HG02870 (cell line): ENCODE measurements at regions not wholly inside any gene's neighbourhood (a gene's known extent, or its start where the extent isn't known, plus 50 kb on each side); places are given as distances from the start of the nearest gene placed in this dataset.
"Not testable (repeated sequence)": the region's sequence is repeated elsewhere in the genome, so short reads cannot be mapped to it uniquely, and the experiment has no call there.

Source experiments
- ATAC-seq: cut with Tn5 transposase; IDR thresholded peaks from one replicate; pipeline ENCODE4 v1.9.1; 2021; ENCODE audit warnings: mild to moderate bottlenecking, moderate library complexity; ENCODE audit not compliant: unreplicated experiment

DNA sequence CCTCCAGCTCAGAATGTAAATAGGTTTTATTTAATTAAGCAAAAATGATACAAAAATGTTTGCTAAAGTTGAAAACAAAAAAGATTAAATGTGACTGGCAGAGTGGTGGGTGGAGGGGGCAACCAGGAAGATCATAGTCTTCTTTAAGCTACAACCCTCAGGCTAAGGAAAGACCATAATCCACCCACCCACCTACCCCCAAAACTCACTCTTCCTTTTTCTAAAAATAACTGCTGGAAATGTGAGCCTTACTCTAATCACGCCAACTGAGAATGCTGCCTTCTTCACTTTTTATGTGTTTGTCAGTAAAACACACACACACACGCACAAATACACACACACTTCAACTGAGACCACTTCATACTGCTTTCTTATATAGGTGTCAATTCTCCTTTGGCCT, 230.0 kb upstream of the EGLN3 start:
- ATAC-seq: no peak

- no peak for ATAC-seq
Measured at GRCh38 chr14:34180434-34180833, 229.6 kb upstream of the EGLN3 start.

DNA sequence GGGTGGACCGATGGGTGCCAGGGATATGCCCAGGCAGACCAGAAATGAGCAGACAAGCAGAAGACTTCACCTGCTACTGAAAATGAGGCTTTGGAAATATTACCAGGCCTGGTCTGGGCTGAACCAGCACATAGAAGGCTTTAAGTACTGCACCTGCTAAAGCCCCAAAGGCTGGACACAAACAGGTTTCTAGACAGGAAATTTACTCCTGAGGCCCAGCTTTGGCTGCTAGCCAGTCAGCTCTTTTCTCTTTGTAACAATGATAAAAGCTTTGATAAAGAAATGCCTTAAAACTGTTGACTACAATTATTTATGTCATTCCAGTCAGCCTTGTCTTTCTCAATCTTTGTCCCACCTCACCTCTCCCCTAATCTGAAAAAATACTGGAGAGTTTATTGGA, 228.9 kb upstream of the EGLN3 start:
- ATAC-seq: no peak

DNA sequence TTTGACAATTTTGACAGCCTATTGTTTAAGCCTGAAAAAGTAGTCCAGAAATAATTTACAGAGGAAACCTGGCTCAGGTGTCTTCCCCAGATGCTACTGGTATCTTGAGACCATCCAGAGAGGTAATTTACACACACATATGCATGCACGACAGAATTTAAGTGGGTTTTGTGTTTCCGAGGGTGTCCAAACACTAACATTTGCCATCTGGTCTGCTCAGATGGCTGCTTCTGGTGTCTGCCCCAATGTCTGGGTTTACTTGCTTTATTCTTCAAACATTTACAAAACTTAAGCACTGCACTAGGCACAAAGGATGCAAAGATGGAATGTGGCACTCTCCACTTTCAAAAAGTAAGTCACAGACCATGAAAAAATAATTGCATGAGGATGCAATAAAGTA, 226.6 kb upstream of the EGLN3 start:
- ATAC-seq: no peak

- peak; percentile 64 for ATAC-seq
Measured at GRCh38 chr14:34175574-34175973, 224.7 kb upstream of the EGLN3 start.

DNA sequence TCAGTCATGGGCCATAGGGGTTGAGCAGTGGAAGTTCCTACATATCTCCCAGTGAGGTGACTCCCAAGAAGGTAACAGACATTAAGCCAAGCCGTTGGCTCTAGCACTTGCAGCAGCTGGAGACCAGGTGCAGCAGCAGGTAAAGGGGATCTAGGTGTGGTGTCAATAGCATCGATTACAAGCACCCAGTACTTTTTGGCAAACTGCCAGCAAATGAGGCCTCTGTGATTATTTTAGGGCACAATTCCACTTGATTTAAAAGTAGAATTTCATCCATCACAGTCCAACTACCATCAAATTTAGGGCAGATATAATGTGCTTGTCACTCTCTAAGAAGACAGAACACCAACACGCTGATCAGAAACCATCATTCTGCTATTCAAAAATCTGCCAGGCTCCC, 224.1 kb upstream of the EGLN3 start:
- ATAC-seq: no peak

DNA sequence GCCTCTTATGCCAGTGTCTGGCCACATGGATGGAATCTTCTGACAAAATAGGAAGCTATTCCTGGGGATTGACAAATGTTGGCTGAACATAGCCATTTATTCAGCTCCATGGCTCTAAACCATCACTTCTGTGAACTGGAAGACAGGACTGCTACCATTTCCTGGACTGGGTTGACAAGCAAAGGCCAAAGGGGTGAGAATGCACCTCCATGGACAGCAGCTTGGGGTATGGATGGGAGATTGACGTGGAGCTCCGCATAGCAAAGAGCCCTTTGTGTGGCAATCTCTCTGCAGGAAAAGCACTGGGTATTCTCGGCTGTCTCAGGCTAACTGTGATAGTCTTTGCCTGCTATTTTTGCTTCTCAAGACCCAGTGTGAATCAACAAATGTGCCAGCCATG, 223.0 kb upstream of the EGLN3 start:
- no peak for ATAC-seq

DNA sequence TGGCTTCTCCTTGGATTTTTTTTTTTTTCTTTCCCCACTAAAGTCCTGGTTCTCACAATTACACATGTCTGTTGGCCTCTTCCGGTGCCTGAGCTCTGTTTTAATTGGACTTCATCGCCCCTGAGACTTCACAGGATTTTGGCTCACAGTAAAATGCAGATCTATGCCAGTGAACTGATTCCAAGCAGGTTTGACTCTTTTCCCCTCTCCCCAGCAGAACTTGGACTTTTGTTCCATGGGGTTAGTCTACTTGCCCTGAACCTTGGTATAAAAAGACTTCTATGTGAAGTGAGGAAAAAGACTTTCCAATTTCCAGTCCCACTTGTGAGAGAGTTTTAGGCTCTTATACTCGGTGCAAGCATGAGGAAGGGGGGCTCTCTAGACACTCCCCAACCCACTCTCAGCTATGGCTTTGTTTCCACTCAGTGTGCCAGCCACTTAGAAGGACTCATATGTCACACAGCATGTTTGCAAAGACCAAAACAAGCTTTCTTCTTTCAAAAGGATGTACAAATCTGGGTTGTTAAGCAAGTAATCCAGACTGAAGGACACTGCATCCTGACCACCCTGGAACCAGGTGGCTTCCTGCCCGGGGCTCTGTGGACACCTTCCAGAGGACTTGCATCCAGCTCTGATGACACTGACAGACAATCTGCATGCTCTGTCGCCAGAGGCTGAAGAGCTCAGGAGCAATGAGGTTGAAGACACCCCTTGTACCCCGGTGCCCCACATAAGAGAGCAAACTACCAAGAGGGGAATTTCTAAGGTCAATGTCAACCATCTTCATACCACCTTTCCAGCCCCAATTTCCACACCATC, 221.9 kb upstream of the EGLN3 start:
- no peak for ATAC-seq

DNA sequence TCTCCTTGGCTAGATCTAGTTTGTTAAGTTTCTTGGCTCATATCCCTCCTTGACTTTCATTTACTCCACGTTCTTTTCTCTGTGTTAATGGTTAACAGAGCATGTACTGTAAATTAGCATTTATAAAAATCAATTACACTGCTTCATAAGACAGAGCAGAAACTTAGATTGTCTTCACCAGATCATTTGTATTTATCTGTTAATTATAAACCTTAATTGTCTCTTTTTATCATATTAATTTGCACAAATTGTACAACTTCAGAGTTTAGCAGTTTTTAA, 221.2 kb upstream of the EGLN3 start:
- no peak for ATAC-seq

- no peak for ATAC-seq
Measured at GRCh38 chr14:34171431-34172172, 220.7 kb upstream of the EGLN3 start.

- no peak for ATAC-seq
Measured at GRCh38 chr14:34170882-34171281, 220.0 kb upstream of the EGLN3 start.

DNA sequence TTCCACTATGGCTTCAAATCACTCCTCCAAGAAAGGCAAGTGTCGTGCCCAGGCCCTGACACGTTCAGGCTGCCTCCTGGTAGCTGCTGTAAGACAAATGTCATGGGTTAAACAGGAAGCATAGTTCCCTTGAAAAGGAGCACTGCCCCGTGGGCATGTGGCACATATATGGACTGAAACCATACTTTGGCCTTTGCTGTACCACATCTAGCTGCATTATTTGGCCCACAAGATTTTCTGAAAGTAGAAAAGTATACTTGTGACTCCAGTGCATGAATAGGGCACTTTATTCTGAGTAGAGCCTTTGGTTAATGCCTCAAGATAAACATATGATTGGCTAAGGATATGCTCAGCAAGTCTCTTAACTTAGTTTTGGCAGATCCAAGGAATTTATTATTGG, 218.7 kb upstream of the EGLN3 start:
- no peak for ATAC-seq

- no peak for ATAC-seq
Measured at GRCh38 chr14:34168656-34169055, 217.8 kb upstream of the EGLN3 start.

DNA sequence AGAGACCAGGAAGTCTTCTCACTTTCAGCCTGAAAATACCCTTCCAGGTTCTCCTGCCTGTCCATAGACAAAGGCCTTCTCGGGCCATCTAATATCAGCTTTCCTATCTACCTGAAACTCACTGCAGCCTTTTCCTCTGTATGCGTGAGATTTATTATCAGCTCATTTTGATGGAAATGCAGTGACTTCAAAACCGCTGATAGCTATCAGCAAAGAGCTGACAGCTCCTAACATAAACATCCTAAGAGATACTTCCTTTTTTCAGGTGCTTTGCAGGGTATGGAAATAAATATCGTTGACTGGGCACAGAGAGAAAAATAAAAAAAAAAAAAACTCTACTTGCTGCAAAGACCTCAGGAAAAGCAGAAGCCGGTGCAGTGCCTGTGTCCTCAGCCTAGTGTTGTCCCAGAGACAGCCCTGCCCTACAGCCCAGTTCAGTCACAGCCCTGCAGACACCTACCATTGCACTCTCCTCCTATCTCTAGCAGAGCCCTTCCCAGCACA, 215.0 kb upstream of the EGLN3 start:
- ATAC-seq: no peak

DNA sequence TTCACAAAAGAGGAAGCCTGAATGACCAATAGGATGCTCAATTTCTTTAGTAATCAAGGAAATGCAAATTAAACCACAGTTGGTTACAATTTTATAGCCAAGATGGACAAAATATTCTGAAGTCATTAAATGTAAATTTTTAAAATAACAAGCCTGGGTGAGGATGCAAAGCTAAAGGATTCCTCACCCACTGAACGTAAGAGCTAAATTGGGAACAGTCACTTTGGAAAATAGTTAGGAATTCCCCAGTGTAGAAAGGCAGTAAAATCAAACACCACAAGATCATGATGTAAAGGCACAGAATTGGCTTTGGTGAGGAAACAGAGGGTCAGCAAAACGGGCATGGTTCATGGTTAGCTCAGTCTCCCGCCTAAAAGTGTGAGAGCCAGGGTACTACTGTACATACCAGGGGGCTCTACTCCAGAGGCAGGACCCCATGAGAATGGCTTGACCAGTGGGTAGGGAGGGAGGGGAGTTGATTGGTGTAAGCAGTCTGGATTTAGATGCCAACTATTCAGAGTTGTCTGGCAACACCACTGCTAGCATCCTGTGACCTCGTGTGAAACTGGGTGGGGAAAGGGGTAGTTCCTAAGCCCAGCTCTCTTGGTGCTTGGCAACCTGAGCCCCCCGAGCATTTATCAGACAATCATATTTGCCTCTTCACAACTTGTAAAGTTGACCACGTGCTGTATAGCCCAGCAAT, 213.4 kb upstream of the EGLN3 start:
- ATAC-seq: no peak

- ATAC-seq: no peak
Measured at GRCh38 chr14:34161351-34162082, 210.6 kb upstream of the EGLN3 start.

DNA sequence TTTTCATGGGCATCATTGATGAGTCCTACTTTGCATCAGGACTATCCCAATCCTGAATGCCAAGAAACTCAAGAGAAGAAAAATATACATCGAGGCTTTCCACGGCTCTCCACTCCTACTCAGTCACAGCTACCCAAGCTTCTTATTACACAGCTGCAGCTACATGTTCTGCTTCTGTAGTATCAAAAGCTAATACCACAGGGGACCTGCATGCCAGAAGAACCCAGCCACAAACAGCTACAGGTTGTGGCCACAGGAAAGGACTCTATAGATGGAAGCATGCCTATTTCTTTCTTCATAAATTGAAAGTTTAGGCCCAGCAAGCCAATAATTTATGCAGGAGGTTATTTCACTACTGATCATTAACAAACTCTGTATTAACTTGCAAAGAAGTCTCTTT, 209.7 kb upstream of the EGLN3 start:
- no peak for ATAC-seq

DNA sequence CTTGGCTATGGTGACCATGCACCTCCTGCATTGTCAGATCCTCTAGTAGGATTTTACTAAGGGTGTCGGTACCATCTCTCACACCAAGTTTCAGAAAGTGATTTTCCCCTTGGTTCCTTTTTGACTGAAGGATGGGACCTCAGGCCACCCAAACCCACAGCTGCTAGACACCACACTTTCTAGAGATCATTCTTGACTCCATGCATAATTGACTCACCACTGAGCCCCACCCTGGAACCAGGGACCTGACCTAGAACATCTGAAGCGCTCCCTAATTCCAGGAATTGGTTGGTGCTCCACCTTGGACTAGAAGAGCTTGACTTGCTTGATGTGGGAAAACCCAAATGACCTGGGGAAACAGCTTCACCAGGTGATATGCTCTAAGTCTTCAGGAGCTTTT, 206.8 kb upstream of the EGLN3 start:
- no peak for ATAC-seq

- ATAC-seq: no peak
Measured at GRCh38 chr14:34147461-34147860, 196.6 kb upstream of the EGLN3 start.

GRCh38 chr14:34140127-34140526, 189.3 kb upstream of the EGLN3 start:
- not testable (repeated sequence) for ATAC-seq
